GM21447 (cell line): ENCODE measurements at regions not wholly inside any gene's neighbourhood (a gene's known extent, or its start where the extent isn't known, plus 50 kb on each side); places are given as distances from the start of the nearest gene placed in this dataset.
"Not testable (repeated sequence)": the region's sequence is repeated elsewhere in the genome, so short reads cannot be mapped to it uniquely, and the experiment has no call there.

ENCODE experiments used
- ATAC-seq: cut with Tn5 transposase; IDR thresholded peaks from one replicate; pipeline ENCODE4 v1.9.1; 2021; ENCODE audit not compliant: unreplicated experiment

GRCh38 chr11:133653336-133653735, 121.0 kb upstream of the OPCML start:
- ATAC-seq = no peak

DNA sequence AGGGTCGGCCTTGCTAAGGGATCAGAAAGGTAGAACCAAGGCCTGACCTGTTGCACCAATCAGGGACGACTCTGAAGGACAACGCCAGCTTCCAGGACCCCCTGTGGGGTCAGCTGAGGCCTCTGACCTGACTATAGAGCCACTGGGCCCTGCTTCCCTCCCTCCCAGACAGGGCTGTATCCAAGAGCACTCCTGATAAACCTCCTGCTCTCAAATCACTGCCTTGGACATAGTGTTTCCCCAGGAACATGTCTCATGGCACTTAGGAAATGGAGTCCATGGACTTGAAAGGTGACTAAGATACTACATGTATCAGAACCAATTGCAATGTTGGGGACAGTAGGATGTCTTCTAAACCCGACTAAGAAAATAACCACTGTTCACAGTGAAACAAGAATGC, 117.8 kb upstream of the OPCML start:
- ATAC-seq = no peak

DNA sequence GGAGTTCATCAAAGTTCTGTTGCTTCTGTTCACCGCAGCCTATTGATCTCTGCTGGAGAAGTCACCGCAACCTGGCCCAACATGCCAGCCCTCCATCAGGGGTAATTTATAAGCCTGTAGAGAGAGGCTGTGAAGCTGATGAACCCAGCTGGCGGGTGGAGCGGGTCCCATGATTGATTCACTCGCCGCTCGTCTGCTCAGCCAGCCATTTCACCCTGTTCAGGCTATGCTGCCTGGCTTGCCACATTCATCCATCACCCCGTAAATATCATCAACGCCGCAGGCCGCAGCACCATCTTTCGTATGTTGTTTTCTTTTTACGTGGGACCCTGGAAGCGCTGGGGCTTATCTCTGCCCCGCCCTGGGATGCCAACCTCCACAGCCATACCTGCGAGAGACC, 116.7 kb upstream of the OPCML start:
- ATAC-seq = no peak

DNA sequence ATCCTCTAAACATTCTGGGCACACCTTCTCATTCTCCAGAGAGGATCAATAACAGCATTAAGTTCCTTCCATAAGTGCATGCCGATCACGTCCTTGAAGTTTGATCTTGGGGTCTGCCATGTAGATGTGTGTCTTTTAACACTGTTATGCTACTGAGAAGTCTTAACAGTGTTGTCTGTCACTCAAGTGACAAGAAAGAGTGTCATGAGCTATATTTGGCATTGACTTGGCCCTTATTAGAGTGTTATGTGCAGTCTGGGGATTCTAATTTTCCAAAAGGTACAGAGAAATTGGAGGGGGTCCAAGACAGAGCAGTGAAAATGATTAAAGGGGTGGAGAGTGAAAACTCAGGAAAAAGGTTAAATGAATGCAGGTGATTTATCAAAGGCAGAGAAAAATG, 107.1 kb upstream of the OPCML start:
- ATAC-seq = no peak

GRCh38 chr11:133638921-133639320, 106.6 kb upstream of the OPCML start:
- no peak for ATAC-seq

GRCh38 chr11:133636711-133637355, 104.5 kb upstream of the OPCML start:
- no peak for ATAC-seq

DNA sequence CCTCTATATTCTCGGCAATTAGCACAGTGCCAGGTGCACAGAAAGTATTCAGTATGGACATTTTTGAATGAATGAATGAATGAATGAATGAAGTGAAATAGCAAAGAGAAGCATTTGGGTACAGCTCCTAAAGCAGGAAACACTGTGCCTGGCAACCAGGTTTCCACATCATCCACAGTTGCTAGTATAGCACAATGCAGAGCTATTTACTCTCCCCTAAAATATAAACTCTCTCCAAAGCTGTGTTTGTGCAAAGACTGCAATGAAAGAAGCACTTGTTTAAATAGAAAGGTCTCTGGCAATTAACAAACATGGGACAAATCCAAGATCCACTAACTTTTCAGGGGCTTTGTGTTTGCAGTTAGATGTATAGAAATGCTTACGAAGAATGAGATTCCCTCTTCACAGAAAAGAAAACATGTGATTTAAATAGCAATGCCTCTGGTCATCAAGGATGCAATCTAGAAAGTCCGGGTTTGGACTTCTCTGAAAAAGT, 103.0 kb upstream of the OPCML start:
- ATAC-seq = no peak

- not testable (repeated sequence) for ATAC-seq
Measured at GRCh38 chr11:133628371-133628770, 96.1 kb upstream of the OPCML start.

GRCh38 chr11:133621611-133622010, 89.3 kb upstream of the OPCML start:
- no peak for ATAC-seq

- no peak for ATAC-seq
Measured at GRCh38 chr11:133619973-133620372, 87.7 kb upstream of the OPCML start.

DNA sequence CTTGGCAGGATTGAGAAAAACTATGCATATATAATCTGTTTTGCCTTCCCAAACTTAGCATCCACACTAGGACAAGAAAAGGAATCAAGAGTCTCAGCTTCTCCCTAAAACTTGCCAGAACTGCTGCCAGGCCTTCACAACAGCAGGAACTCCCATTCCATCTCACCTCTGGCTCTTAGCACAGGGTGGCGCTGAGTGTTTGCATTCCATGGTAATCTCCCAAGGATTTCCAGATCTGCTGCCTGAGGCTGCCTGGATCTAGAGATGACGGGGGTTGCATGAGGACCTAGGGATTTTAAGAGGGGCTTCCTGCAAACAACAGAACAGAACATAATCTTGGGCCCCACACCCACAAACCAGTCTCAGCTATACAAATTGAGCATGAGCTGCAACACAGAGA, 87.1 kb upstream of the OPCML start:
- no peak for ATAC-seq

DNA sequence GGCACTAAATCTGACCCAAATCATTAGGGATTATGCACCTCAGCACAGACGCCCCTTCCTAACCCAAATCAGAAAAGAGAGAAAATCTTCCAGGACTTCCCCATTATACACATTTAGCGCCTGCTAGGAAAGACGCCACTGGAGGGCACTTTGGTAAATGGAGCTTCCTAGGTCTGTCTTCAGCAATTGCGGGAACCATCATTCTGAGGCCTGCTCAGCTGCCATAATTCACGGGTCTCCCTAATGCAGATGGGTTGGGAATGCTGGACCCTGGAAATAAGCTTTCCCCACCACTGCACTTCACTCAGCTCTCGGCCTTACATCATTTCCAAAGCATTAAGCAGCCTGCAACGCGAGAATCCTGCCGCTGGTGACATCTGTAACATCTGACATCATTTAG, 86.2 kb upstream of the OPCML start:
- no peak for ATAC-seq

- ATAC-seq = no peak
Measured at GRCh38 chr11:133608496-133608895, 76.2 kb upstream of the OPCML start.

DNA sequence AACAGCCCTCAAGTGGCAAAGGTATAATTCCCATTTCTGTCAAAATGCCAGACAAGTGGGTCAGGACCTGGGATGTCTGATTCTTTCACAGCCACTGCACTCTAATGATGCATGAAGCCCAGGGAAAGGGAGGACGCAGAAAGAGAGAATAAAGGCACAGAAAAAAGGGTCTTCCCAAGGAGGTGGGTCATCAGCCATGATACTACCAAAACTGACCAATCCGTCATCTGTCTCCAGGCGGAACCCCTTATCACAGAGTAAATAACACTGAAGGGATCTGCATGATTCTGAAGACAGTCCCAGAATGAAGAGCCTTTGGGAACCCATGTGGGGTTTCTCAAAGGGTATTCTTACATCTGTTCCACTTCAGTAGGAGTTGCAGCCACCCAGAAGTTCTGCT, 73.8 kb upstream of the OPCML start:
- no peak for ATAC-seq

GRCh38 chr11:133605482-133605881, 73.2 kb upstream of the OPCML start:
- ATAC-seq = no peak

GRCh38 chr11:133601641-133602040, 69.3 kb upstream of the OPCML start:
- no peak for ATAC-seq

DNA sequence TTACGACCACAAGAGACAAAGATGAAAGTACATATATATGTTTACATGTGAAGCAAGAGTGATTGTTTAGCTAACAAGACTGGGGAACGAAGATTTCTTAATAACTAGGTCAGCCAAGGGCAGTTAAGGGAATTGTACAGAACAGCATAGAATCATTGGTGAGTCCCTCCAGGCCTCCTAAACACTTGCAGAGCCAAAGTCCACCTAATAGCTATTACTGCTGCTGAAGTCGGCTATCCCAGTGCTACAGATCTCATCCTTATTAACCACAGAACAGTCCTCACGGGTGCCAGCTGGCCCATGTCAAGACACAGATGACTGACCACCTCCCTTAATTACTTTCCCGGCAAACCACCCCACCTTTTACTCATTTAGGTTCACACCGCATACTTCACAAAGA, 68.5 kb upstream of the OPCML start:
- no peak for ATAC-seq

GRCh38 chr11:133600306-133600705, 68.0 kb upstream of the OPCML start:
- no peak for ATAC-seq

DNA sequence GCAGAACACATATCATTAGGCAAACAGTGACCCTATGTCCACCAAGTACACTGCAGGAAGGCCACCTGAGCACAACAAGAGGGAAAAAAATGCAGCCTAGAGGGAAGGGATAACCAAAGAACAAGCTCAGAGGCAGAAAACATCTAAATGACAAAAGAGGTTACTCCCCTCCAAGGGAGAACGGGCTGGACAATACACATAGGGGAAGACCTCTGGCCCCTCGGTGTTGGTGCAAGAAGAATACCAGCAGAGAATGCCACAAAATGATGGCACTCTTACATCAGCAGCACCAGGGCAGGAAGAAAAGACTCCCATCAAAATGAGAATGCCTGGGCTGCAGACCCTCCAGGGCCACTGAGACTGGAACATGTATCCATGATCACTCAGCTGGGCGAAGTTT, 66.6 kb upstream of the OPCML start:
- ATAC-seq = no peak

DNA sequence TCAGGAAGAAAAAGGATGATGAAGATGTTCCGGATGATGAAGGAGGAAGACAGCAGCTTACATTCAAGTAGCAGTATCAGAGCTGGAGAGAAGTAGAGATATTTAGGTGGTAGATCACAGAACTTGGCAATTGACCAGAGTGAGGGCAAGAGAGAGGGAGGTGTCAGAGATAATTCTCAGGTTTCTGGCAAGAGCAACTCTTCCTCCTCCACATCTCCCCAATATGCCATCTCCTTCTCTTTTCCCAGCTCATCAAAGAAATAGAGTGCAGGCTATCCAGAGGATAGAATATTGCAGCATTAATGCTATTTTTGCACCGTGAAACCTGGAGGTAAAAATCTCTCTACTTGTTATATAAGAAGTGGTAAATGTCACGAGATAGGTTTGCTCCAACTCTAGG, 64.9 kb upstream of the OPCML start:
- no peak for ATAC-seq

DNA sequence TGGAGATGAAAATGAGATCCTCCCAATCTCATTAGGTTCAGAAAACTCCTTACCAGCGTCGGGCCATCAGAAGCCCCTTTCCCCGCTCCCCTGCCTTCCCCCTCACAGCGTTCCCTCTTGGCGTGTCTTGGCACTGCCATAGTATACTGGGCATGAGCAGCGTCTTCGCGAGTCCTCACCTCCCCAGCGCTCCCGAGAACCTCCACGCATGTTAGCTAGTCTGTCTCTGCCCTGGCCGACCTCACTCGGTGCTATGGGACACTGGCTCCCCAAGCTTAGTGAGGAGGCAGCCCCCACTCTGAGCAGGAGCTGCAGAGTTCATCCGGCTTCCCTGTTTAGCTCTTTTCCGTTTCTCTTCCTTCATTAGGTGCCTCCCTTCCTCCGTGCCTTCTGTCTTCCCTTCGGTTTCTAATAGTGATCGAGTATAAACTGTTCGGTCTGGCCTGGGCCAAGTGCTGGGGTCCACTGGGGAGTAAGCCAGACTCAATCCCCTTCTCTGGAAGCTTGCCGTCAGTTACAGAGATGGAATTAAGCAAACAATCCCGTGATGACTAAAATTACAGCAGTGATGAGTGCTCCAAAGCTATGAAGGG, 63.8 kb upstream of the OPCML start:
- no peak for ATAC-seq

DNA sequence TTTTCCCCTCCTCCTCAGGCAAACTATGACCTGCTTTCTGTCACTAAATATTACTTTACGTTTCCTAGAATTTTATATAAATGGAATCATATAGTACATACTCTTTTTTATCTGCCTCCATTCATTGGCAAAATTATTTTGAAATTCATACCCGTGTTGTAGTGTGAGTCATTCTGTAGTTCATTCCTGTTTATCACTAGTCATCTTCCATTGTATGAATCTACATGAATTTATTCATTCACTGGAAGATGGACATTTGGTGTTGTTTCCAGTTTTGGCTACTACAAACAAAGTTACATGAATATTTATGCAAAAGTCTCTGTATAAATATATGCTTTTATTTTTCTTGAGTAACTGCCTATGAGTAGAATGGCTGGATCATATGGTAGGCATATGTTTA, 60.7 kb upstream of the OPCML start:
- ATAC-seq = no peak

DNA sequence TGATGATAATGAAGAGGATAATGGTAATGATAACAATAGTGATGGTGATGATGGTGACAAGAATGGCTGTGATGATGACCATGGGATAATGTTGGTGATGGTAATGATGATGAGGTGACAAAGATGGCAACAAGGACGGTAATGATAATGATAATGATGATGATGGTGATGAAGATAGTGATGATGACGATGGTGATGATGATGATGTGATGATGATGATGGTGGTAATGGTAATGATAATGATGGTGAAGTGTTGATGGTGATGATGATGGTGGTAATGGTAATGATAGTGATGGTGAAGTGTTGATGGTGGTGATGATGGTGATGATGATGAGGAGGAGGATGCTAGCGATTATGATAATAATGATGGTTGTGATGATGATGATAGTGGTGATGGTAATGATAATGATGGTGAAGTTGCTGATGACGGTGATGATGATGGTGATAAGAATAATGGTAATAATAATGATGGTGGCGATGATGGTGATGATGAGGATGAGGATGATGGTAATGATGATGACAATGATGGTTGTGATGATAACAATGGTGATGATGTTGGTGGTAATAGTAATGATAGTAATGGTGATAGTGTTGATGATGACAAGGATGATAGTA, 54.7 kb upstream of the OPCML start:
- no peak for ATAC-seq
